Caki2 (cell line): ENCODE measurements at regions not wholly inside any gene's neighbourhood (a gene's known extent, or its start where the extent isn't known, plus 50 kb on each side); places are given as distances from the start of the nearest gene placed in this dataset.

Experiments
- DNase-seq: peaks from one replicate; pipeline ENCODE4 v3.0.0-alpha.2; 2015; ENCODE audit warnings: low read depth
- in situ Hi-C: cut with HindIII; loops from 2 replicates; pipeline ENCODE4 v1.10.0; 2016; ENCODE audit warnings: low sequenced_read_pairs, low pct_unique_long_range_greater_than_20kb, mixed read lengths

GRCh38 chr3:188052169-188053035 is 101.6 kb upstream of the LPP start:
- no peak for DNase-seq
- in situ Hi-C loops, result no loop called here

- in situ Hi-C loops, result no loop called here
- DNase-seq, result no peak
Measured at GRCh38 chr3:188053036-188053340, 101.0 kb upstream of the LPP start.

GRCh38 chr3:188053710-188054380 is 100.1 kb upstream of the LPP start:
- in situ Hi-C loops, result no loop called here
- DNase-seq, result no peak

- in situ Hi-C loops, result no loop called here
- no peak for DNase-seq
Measured at GRCh38 chr3:188054541-188054940, 99.4 kb upstream of the LPP start.

- in situ Hi-C loops, result no loop called here
- no peak for DNase-seq
Measured at GRCh38 chr3:188055388-188055787, 98.6 kb upstream of the LPP start.

- in situ Hi-C loops, result no loop called here
- no peak for DNase-seq
Measured at GRCh38 chr3:188057124-188057523, 96.8 kb upstream of the LPP start.

GRCh38 chr3:188058569-188059184 is 95.3 kb upstream of the LPP start:
- in situ Hi-C loops, result no loop called here
- no peak for DNase-seq

- in situ Hi-C loops, result no loop called here
- no peak for DNase-seq
Measured at GRCh38 chr3:188059351-188059750, 94.6 kb upstream of the LPP start.

- in situ Hi-C loops, result no loop called here
- no peak for DNase-seq
Measured at GRCh38 chr3:188060264-188060835, 93.6 kb upstream of the LPP start.

- in situ Hi-C loops, result no loop called here
- DNase-seq, result peak; percentile 25
Measured at GRCh38 chr3:188060840-188061544, 93.0 kb upstream of the LPP start.

GRCh38 chr3:188062216-188062615 is 91.7 kb upstream of the LPP start:
- DNase-seq, result no peak
- in situ Hi-C loops, result no loop called here

- in situ Hi-C loops, result no loop called here
- DNase-seq, result no peak
Measured at GRCh38 chr3:188064831-188065493, 89.0 kb upstream of the LPP start.

- no peak for DNase-seq
- in situ Hi-C loops, result no loop called here
Measured at GRCh38 chr3:188066141-188066540, 87.8 kb upstream of the LPP start.

GRCh38 chr3:188067932-188068331 is 86.0 kb upstream of the LPP start:
- DNase-seq, result no peak
- in situ Hi-C loops, result no loop called here

GRCh38 chr3:188068342-188068741 is 85.6 kb upstream of the LPP start:
- DNase-seq, result no peak
- in situ Hi-C loops, result no loop called here

- no peak for DNase-seq
- in situ Hi-C loops, result no loop called here
Measured at GRCh38 chr3:188071636-188072035, 82.3 kb upstream of the LPP start.

GRCh38 chr3:188076176-188076575 is 77.8 kb upstream of the LPP start:
- in situ Hi-C loops, result no loop called here

GRCh38 chr3:188077160-188077799 is 76.7 kb upstream of the LPP start:
- in situ Hi-C loops, result no loop called here

More at GRCh38 chr3:188076176-188076575, 77.8 kb upstream of the LPP start:
- no peak for DNase-seq

More at GRCh38 chr3:188077160-188077799, 76.7 kb upstream of the LPP start:
- no peak for DNase-seq
